HG03439 (cell line): ENCODE measurements at regions not wholly inside any gene's neighbourhood (a gene's known extent, or its start where the extent isn't known, plus 50 kb on each side); places are given as distances from the start of the nearest gene placed in this dataset.
A peak's percentile ranks its signal among the peaks of the same experiment; 100 is the strongest.

Experiments used
- ATAC-seq: cut with Tn5 transposase; IDR thresholded peaks from one replicate; pipeline ENCODE4 v1.9.1; 2021; ENCODE audit warnings: mild to moderate bottlenecking, moderate library complexity; ENCODE audit not compliant: unreplicated experiment

DNA sequence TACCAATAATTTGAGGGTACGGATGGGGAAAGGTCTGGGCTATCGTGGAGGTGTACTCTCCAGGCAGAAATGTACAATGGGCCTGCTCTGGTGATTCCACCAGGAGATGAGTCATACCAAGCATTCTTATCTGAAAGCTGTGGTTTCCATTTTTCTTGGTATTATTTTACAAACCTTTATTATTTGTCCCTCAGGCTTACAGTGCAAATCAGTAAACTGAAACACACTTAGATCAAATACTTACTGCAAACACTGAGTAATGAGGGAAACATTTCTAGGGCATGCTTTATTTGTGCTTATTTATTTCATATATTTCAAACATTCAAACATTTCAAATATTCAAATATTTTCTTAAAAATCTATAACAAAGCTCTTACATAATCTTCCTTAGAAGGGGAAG is 319.8 kb downstream of the RND3 start:
- peak; percentile 99 for ATAC-seq

DNA sequence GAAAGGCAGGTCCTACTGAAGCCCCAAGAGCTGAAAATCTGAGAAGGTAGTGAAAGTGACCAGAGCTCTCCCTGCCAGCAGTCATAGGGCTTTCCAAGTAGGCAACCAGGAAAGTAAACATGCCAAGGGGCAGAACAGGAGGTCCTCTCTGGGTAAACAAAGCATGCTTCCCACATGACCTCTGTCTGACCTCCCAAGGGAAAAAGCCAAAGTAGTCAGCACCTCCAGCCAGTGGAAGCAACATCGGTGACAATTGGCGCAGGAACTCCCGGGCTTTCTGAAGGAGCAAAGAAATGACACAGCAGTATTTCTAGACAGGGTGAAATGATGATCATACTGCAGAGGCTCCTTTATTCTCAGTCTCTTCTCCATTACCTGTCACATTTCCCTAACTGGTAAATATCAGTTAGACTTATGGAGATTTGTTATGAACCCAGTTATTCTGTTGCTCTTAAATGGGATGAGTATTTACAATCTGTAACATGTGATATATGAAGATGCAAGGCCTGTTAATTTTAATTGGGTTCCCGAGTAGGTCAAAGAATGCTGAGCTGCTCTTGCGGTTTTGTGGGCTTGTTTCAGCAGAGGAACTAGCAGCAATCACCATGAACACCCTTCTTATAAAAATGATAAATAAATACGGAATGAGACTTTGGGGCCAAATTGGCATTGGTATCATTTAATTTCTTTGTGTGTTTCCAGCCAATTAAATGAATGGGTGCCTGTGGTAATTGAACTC is 321.0 kb downstream of the RND3 start:
- ATAC-seq, result no peak

DNA sequence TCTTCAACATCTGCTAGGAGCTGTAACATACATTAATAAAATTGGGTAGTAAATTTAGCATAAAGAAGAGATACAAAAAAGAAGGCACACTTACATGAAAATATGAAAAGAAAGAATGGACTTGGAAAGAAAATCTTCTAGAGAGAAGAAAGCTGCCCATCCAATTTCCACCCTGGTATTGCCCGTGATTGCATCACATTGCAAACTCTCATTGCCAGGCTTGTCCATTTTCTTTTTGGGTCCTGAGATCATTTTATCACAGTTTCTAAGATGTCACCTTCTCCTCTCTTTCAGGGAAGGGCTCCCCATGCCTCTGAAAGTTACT is 321.5 kb downstream of the RND3 start:
- no peak for ATAC-seq

GRCh38 chr2:150165442-150165841 is 322.0 kb downstream of the RND3 start:
- ATAC-seq, result no peak

- ATAC-seq, result no peak
Measured at GRCh38 chr2:150162241-150162942, 325.1 kb downstream of the RND3 start.

- no peak for ATAC-seq
Measured at GRCh38 chr2:150160058-150160457, 327.4 kb downstream of the RND3 start.

- ATAC-seq, result no peak
Measured at GRCh38 chr2:150159300-150159699, 328.2 kb downstream of the RND3 start.

GRCh38 chr2:150156876-150157275 is 330.6 kb downstream of the RND3 start:
- ATAC-seq, result no peak

GRCh38 chr2:150156415-150156814 is 331.1 kb downstream of the RND3 start:
- ATAC-seq, result no peak

- no peak for ATAC-seq
Measured at GRCh38 chr2:150154308-150154797, 333.1 kb downstream of the RND3 start.

DNA sequence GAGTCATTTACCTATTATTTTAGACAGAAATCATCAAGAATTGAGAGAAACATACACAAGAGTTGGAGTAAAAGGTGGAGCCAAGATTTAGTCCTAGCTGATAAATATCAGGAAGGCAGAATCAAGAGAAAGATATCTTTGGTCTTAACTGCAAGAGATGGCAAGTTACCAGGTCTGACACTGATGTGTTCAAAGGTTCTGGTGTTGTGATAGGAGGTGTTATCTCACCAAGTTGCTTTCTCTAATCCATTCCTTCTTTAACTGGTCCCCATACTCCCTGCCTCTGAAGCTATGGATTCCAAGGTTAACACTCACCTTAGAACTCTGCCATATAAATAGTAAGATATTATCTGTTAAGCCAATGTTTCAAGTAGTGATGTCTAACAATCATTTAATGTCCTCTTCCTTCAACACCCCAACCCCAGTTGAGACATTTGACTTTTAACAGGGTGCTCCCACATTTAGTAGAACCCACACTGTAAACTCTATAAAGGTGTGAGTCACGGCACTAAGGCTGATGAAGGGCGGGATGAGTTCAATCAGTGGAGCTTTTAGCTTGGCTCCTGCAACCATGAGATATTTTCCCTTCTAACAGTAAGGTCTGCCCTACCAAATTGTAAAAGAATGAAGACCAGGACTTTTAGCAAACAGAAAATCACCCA is 333.7 kb downstream of the RND3 start:
- no peak for ATAC-seq

- ATAC-seq, result no peak
Measured at GRCh38 chr2:150152230-150152629, 335.2 kb downstream of the RND3 start.

GRCh38 chr2:150150144-150150543 is 337.3 kb downstream of the RND3 start:
- no peak for ATAC-seq

GRCh38 chr2:150147889-150148683 is 339.4 kb downstream of the RND3 start:
- ATAC-seq, result no peak

- ATAC-seq, result no peak
Measured at GRCh38 chr2:150146879-150147278, 340.6 kb downstream of the RND3 start.

GRCh38 chr2:150145299-150145692 is 342.2 kb downstream of the RND3 start:
- ATAC-seq, result no peak

DNA sequence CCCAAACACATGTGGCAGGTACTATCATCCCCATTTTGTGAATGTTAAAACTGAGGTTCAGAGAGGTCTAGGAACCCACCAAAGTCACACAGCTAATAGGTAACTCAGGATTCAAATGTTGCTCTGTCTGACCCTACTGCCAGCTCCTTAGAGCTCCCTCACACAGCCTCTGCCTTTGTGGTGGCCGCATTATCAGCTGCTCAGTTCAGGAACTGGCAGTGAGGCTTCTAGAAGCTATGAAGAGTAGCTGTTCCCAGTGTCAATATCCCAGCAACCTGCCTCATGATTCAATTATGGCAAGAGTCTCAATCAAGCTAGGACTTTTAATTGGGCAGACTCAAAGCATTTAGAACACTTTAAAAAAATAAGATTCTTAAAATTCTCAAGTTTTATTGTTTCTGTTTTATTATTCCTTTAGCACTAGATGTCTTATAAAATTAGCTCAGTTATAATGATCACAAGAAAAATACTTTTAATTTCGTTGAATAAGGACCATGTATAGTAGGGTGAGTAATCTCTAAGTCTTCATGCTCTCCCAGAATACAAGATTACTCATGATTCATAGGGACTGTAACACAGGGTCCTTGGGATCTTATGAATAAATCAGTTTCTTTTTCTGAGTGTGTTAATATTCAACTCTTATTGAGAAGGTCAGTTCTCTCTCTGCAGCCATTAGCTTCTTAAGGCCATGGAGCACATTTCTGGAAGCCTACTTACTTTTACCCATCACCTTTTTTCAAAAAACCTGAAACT is 342.7 kb downstream of the RND3 start:
- no peak for ATAC-seq

GRCh38 chr2:150143087-150143536 is 344.4 kb downstream of the RND3 start:
- no peak for ATAC-seq

GRCh38 chr2:150142561-150142960 is 344.9 kb downstream of the RND3 start:
- no peak for ATAC-seq

- no peak for ATAC-seq
Measured at GRCh38 chr2:150141226-150142001, 346.1 kb downstream of the RND3 start.
